ENCODE measurements at regions not wholly inside any gene's neighbourhood (a gene's known extent, or its start where the extent isn't known, plus 50 kb on each side); places are given as distances from the start of the nearest gene placed in this dataset.
A peak's percentile ranks its signal among the peaks of the same experiment; 100 is the strongest.
"Not testable (repeated sequence)": the region's sequence is repeated elsewhere in the genome, so short reads cannot be mapped to it uniquely, and the experiment has no call there.

DNA sequence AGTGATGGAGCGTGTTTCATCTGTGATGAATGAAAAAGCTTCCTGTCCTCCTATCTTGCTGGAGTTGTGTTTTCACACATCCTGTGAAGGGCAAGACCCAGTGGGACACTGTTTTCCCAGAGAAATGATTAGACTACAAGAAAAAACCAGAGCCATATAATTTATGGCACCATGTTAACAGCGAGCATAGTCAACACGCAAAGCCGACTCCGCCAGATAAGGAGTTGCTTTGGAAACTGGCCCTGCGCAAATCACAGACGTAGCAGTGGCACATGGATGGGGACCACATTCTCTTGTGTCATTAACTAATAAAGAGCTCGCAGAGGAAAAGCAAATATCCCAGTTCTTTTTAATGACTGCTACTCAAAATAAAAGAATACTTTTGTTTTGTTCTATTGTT lies 471.2 kb upstream of the RUNX1 start:
- Mint-ChIP-seq H3K27ac (no peak overlapping the region), H3K4me3 (no peak overlapping the region)

DNA sequence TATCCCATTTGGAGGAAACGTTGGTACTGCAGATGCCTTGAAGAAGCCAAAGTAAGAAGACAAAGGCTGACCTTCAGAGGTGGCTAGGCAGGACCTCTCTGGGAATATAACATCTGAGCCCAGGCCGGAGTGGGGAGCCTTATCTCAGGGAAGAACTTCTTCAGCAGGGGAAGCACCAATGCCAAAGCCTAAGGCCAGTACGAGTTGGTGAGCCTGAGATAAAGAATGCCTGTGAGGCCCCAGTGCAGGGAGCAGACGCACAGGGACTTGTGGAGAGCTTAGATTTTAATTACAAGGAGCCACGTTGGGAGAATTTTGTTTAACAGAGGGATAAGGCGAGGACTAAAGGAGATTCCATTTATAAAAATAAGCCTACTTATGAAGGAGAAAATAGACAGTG lies 468.8 kb upstream of the RUNX1 start:
- no peak overlapping the region for H3K4me3 Mint-ChIP-seq
- H3K27me3 Mint-ChIP-seq: no peaks in the 10 kb centered on the region
- H3K36me3 Mint-ChIP-seq: peaks cover 3% of the 10 kb centered on the region
- H3K4me1 Mint-ChIP-seq (ENCODE audit: low read depth): peaks cover 3% of the 10 kb centered on the region
- H3K27ac Mint-ChIP-seq: no peak overlapping the region
- no peaks in the 10 kb centered on the region for H3K9me3 Mint-ChIP-seq (ENCODE audit: low read depth)

More for the DNA sequence above, 471.2 kb upstream of the RUNX1 start:
- peaks cover 11% of the 10 kb centered on the region for H3K4me1 Mint-ChIP-seq (ENCODE audit: low read depth)
- H3K27me3 Mint-ChIP-seq: no peaks in the 10 kb centered on the region
- H3K36me3 Mint-ChIP-seq: no peaks in the 10 kb centered on the region
- no peaks in the 10 kb centered on the region for H3K9me3 Mint-ChIP-seq (ENCODE audit: low read depth)

DNA sequence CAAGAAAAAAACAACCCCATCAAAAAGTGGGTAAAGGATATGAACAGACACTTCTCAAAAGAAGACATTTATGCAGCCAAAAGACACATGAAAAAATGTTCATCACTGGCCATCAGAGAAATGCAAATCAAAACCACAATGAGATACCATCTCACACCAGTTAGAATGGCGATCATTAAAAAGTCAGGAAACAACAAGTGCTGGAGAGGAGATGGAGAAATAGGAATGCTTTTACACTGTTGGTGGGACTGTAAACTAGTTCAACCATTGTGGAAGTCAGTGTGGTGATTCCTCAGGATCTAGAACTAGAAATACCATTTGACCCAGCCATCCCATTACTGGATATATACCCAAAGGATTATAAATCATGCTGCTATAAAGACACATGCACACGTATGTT lies 467.2 kb upstream of the RUNX1 start:
- H3K27ac Mint-ChIP-seq; H3K4me1 Mint-ChIP-seq (ENCODE audit: low read depth); H3K4me3 Mint-ChIP-seq; H3K9me3 Mint-ChIP-seq (ENCODE audit: low read depth); H3K36me3 Mint-ChIP-seq; H3K27me3 Mint-ChIP-seq: not testable (repeated sequence)

DNA sequence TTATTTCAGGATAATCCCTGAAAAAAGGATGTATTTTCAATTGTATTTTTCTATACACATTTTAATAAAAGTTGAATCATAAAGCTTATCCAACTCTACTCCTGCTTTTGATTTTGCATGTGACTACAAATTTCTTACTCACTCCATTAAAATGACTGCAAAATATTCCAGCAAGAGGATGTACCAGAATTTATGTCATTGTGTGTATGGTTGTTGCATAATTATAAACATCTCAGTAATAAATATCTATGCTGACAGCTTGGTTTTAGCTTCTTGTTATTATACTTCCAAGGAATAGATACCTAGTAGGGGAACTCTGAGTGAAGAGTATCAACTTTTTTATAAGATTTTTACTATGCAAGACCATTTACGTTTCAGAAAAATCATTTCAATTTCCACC lies 463.2 kb upstream of the RUNX1 start:
- H3K4me1 Mint-ChIP-seq (ENCODE audit: low read depth): peaks cover 25% of the 10 kb centered on the region
- H3K9me3 Mint-ChIP-seq (ENCODE audit: low read depth): no peaks in the 10 kb centered on the region
- H3K27ac Mint-ChIP-seq: no peak overlapping the region

DNA sequence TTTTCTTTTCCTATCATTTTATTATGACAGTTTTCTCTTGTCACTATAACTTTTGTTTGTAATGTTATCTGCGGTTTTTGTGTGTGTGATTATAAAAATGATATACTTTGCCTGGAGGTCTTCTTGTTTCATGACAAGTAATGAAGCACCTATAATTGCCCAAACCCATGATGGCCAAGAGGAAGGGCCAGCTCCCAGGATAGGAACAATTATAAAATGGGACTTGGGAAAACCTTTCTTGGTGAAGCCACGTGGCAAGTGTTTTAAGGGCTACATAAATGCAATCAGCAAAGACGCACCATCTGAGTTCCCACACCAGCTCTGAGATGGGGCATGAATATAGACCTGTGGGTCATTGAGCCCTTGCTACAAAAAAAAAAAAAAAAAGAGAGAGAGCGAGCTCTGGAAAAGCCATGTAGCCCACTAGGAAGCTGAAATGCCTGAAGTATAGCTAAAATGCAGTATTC lies 462.6 kb upstream of the RUNX1 start:
- Mint-ChIP-seq H3K4me3 (no peak overlapping the region), H3K4me1 (ENCODE audit: low read depth) (peaks cover 27% of the 10 kb centered on the region)

More for the DNA sequence above, 463.2 kb upstream of the RUNX1 start:
- H3K4me3 Mint-ChIP-seq: no peak overlapping the region
- peaks cover 3% of the 10 kb centered on the region for H3K36me3 Mint-ChIP-seq
- no peaks in the 10 kb centered on the region for H3K27me3 Mint-ChIP-seq

DNA sequence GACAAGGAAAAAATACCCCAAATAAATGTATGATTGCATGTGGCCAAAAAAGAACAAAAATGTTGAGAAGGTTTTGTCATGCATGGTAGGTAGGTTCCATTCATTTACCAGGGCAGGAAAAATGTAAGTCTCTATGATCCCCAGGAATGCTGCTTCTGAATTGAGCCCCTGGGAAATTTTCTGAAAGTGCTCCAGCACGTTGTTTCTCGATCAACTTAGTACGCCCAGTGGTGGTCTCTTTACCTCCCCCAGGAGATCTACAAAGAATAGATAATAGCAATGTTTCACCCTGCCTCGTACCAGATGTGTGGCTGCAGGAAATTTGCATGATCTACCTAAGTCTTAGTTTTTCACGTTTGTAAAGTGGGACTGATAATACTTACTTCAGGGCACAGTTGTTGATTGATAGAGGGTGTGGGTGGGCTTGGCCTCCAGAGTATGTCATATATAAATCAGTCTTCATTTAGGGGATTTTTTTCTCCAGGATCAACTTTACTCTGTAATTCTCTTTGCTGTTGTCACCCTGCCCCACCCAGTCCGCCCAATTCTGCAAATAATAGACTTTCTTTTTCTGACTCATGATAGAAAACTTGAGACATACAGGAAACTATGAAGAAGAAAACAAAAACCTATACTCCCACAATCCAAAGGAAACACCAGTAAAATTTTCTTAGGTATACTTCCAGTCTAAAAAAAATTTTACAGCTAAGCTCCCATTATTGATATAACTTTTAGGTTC lies 462.0 kb upstream of the RUNX1 start:
- Mint-ChIP-seq H3K9me3 (ENCODE audit: low read depth) (no peaks in the 10 kb centered on the region), H3K36me3 (peaks cover 3% of the 10 kb centered on the region), H3K4me1 (ENCODE audit: low read depth) (peaks cover 27% of the 10 kb centered on the region), H3K27me3 (no peaks in the 10 kb centered on the region), H3K27ac (peak overlapping the region; percentile 23), H3K4me3 (no peak overlapping the region)

More for the DNA sequence above, 462.6 kb upstream of the RUNX1 start:
- Mint-ChIP-seq H3K36me3 (peaks cover 3% of the 10 kb centered on the region), H3K27me3 (no peaks in the 10 kb centered on the region), H3K9me3 (ENCODE audit: low read depth) (no peaks in the 10 kb centered on the region), H3K27ac (peak overlapping the region; percentile 23)

DNA sequence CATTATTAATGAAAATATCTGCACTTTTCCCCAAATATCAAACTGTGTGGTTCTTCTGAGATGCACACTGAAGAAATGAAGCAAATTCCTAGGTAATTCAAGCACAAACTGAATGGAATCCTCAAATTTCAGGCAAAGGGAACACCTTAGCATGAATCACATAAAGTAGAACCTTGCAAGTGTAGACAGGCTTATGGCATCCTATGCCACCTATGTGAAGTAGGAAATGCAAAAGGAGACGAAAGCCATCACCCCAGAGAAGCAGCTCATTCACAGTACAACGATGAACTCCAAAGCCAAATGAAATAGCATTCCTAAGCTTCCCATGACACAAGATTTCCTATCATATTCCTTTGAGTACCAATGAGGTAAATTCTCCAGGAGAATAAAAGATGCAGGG lies 461.2 kb upstream of the RUNX1 start:
- Mint-ChIP-seq H3K36me3 (peaks cover 3% of the 10 kb centered on the region), H3K4me1 (ENCODE audit: low read depth) (peaks cover 30% of the 10 kb centered on the region), H3K27ac (no peak overlapping the region), H3K9me3 (ENCODE audit: low read depth) (no peaks in the 10 kb centered on the region), H3K4me3 (no peak overlapping the region), H3K27me3 (no peaks in the 10 kb centered on the region)

DNA sequence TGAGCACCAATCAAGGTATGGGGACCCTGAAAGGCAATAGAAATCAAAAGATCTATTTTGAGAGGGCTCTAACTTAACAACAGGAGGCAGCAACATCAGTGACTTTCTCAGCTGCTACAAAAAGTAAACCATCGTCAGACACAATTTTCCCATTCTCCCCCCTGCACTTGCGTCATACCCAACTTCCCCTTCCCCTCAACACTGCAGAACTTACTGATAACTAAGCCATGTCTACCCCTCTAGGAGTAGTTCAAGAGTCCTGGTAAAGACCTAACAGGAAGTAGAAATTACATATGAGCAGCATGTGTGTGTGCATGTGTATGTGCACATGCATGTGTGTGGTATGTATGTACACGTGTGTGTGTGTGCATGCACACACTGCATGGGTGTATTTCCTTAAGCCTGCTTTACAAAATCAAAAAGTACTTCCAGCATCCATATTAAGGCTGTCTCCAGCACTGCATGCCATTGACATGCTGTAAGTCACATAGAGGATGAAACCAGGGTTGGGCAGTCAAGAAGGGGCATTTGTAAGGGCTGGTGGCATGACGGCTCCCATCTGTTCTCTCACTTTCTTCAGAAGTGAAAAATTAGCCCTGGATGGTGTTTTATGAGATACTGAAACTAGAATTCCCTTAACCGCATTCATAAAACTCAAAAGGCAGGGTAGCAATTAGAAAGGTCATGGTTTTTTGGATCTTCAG lies 460.1 kb upstream of the RUNX1 start:
- Mint-ChIP-seq H3K27ac (no peak overlapping the region), H3K27me3 (no peaks in the 10 kb centered on the region), H3K9me3 (ENCODE audit: low read depth) (no peaks in the 10 kb centered on the region), H3K4me3 (no peak overlapping the region), H3K4me1 (ENCODE audit: low read depth) (peaks cover 40% of the 10 kb centered on the region), H3K36me3 (peaks cover 3% of the 10 kb centered on the region)

DNA sequence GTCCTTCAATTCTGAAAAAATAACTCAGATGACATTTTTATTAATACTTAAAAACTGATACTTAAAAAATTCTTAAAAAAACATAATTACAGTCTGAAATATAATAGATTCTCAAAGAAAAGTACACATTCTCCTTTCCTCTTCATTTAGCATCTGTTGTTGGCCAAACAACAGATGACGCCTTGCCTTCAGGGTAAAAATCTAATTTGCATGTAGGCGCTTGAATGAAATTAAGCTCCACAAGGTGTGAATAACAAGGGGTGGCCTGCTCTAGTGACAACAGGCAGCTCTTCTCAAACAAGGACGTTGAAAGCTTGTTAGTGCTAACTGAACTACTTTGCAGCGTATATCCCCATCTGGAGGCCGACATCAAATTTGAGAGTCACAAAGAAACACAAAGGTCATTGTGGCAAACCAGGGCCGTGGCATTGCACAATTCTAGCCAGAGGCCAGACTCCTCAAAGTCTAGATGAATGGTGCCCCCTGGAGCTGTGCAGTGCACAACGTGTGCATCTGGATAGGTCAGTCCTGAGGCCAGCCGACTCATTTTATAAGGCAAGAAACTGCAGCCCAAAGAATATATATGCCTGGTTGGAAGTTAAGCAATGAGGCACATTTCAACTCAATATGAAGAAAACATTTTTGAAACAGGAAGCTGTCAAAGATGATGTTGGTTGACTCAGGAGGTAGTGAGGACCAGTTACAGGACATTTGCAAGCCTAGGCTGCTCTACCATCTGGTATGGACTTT lies 459.2 kb upstream of the RUNX1 start:
- Mint-ChIP-seq H3K9me3 (ENCODE audit: low read depth) (no peaks in the 10 kb centered on the region), H3K4me1 (ENCODE audit: low read depth) (peaks cover 48% of the 10 kb centered on the region), H3K27me3 (no peaks in the 10 kb centered on the region)

DNA sequence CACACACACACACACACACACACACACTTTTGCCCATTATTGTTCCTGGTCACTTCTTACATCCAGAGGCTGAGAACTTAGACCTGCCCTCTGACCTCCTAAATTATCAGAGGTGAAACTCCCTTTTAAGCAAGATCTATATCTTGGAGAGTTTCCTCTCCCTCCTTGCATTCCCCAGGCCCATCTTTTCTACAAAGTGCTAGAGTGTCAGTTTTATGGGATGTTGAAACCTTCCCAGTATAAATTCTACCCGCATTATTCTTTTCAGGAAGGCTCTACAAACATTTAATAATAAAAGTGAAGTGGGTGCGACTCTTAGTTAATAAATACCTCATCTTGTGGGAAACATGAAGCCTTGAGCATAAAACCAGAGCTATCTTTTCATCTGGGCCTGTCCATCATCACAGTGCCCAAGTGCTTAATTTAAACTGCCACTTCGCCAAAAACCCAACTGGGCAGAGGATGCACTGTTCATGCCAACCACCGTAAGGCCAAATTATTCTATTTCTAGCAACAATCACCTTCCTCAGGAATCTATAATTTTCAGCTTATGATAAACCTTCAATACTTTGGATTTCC lies 458.2 kb upstream of the RUNX1 start:
- Mint-ChIP-seq H3K36me3 (no peaks in the 10 kb centered on the region), H3K4me3 (no peak overlapping the region), H3K27ac (no peak overlapping the region), H3K27me3 (no peaks in the 10 kb centered on the region), H3K9me3 (ENCODE audit: low read depth) (no peaks in the 10 kb centered on the region), H3K4me1 (ENCODE audit: low read depth) (peaks cover 58% of the 10 kb centered on the region)

More for the DNA sequence above, 459.2 kb upstream of the RUNX1 start:
- H3K4me3 Mint-ChIP-seq: no peak overlapping the region
- H3K27ac Mint-ChIP-seq: no peak overlapping the region
- no peaks in the 10 kb centered on the region for H3K36me3 Mint-ChIP-seq

DNA sequence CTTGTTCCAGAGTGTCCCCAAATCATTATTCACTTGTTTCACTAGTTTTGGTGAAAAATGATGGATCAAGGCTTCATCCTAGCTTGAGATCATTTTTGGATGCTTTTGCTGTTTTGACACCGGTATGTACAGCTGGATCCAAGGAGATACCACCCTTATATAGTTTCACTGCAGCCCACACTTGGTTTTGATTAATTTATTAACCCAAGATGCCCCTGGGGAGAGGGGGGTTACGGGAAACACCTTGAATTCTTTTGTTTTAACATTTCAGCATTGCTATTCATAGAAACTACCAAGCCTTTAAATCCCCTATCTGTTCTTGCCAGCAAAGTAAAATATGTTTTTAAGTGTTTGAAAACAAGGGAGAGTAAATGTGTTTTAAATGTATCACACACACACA lies 457.7 kb upstream of the RUNX1 start:
- Mint-ChIP-seq H3K4me3 (no peak overlapping the region), H3K27ac (no peak overlapping the region), H3K9me3 (ENCODE audit: low read depth) (no peaks in the 10 kb centered on the region), H3K27me3 (no peaks in the 10 kb centered on the region), H3K36me3 (no peaks in the 10 kb centered on the region), H3K4me1 (ENCODE audit: low read depth) (peaks cover 57% of the 10 kb centered on the region)

DNA sequence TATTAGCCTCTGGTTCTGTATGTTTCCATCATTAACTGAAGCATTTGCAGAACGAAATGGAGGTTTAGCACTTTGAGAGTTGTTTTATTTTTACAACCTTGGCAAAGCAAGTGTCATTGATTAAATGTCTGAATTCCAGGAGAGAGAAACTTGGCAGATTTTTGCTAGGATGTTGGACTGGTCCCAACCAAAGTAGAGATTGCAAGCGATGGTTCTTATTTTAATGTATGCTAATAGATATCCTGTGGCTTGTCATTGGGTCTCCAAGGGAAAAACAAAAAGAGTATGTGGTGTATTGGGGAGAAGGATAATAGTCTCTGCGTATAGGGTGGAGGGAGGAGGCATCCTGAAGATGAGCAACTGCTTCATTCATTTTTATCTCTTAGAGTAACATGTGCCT lies 457.2 kb upstream of the RUNX1 start:
- H3K4me1 Mint-ChIP-seq (ENCODE audit: low read depth): peaks cover 53% of the 10 kb centered on the region
- no peaks in the 10 kb centered on the region for H3K36me3 Mint-ChIP-seq
- no peaks in the 10 kb centered on the region for H3K27me3 Mint-ChIP-seq
- H3K9me3 Mint-ChIP-seq (ENCODE audit: low read depth): no peaks in the 10 kb centered on the region
- H3K4me3 Mint-ChIP-seq: no peak overlapping the region
- H3K27ac Mint-ChIP-seq: no peak overlapping the region

DNA sequence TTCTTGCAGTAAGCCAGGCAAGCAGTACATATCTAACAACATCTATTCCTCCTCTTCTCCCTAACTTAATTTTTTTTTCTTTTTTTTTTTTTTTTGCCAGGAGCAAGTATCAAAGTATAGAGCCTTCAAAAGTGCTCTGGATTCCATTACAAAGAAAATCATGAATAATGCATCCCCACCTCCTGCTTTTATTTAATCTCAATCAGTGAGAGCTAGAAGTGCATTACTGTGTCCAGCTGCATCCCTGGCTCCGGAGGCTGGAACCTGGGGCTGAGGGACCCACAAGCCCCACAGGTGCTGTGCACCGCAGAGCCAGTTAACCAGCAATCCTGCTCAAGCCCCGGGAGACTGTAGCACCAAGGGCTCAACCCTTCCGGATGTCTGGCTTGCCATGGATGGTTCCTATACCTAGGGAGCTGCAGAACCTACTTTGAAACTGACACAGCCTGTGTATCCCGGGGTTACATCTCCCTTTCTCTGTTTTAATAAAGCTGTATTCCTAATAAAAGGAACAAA lies 455.9 kb upstream of the RUNX1 start:
- no peaks in the 10 kb centered on the region for H3K9me3 Mint-ChIP-seq (ENCODE audit: low read depth)
- H3K36me3 Mint-ChIP-seq: no peaks in the 10 kb centered on the region
- no peak overlapping the region for H3K4me3 Mint-ChIP-seq
- peak overlapping the region; percentile 58 for H3K27ac Mint-ChIP-seq
- H3K4me1 Mint-ChIP-seq (ENCODE audit: low read depth): peaks cover 46% of the 10 kb centered on the region
- no peaks in the 10 kb centered on the region for H3K27me3 Mint-ChIP-seq

DNA sequence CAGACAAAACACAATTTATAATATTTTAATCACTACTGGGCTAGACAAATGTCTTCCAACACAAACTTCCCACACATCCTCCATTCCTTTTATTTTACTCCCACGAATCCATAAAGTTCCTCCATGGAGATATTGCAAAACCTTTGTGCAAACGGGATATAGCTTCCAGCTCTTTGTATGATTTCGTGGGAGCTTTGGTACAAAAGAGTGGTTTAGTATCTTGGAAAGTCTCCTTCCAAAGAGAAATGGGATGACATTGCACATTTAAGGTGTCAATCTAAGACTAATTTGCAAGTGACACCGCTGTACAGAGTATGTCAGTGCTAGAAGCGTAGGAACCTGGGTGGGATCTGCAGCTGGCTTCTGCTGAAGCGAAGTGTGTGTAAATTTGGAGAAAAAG lies 455.2 kb upstream of the RUNX1 start:
- H3K36me3 Mint-ChIP-seq: no peaks in the 10 kb centered on the region
- peak overlapping the region; percentile 92 for H3K27ac Mint-ChIP-seq
- H3K9me3 Mint-ChIP-seq (ENCODE audit: low read depth): no peaks in the 10 kb centered on the region
- H3K4me3 Mint-ChIP-seq: peak overlapping the region; percentile 65
- peaks cover 46% of the 10 kb centered on the region for H3K4me1 Mint-ChIP-seq (ENCODE audit: low read depth)
- H3K27me3 Mint-ChIP-seq: no peaks in the 10 kb centered on the region

DNA sequence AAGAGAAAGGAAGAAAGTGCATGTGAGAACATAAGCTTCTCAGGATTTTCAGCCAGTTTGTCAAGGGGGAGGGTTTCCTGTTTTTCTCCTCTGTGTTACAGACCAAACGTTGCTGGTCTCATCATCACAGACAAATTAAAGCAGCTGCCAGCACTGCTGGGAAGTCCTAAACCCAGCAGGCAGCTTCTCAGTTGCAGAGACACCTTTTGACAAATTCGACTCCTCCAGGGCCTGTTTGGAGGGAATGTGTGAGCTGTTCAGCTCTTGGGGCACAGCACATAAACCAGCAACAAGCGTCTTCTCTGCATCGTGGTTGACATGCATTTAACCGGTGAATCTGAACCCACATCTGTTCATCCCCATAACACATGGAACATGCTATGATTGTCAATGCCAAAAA lies 454.6 kb upstream of the RUNX1 start:
- H3K4me3 Mint-ChIP-seq: peak overlapping the region; percentile 65
- H3K4me1 Mint-ChIP-seq (ENCODE audit: low read depth): peaks cover 40% of the 10 kb centered on the region
- no peaks in the 10 kb centered on the region for H3K9me3 Mint-ChIP-seq (ENCODE audit: low read depth)

More for the DNA sequence above, 454.6 kb upstream of the RUNX1 start:
- H3K27me3 Mint-ChIP-seq: no peaks in the 10 kb centered on the region
- H3K36me3 Mint-ChIP-seq: no peaks in the 10 kb centered on the region
- H3K27ac Mint-ChIP-seq: peak overlapping the region; percentile 92

Measured in activated naive CD8-positive, alpha-beta T cell (primary cell).